GM06990 (cell line): ENCODE measurements at regions not wholly inside any gene's neighbourhood (a gene's known extent, or its start where the extent isn't known, plus 50 kb on each side); places are given as distances from the start of the nearest gene placed in this dataset.

Source experiments
- DNase-seq: peaks from one replicate; pipeline ENCODE4 v3.0.0-alpha.2; 2011; ENCODE audit not compliant: insufficient read length; ENCODE audit errors: extremely low read depth
- H3K27me3 ChIP-seq: replicated peaks from 2 replicates; pipeline ENCODE4 v1.6.0; 2011; ENCODE audit warnings: low read length; ENCODE audit not compliant: control insufficient read depth, insufficient read depth
- H3K36me3 ChIP-seq: 2 replicates; pipeline ENCODE4 v1.5.1; 2011; ENCODE audit warnings: low read length; ENCODE audit not compliant: control insufficient read depth, insufficient read depth
- H3K4me3 ChIP-seq: replicated peaks from 2 replicates; pipeline ENCODE4 v1.5.1; 2011; ENCODE audit warnings: low read depth, mild to moderate bottlenecking, control low read depth, low read length
- TF ChIP-seq, protein P1 (sequence below): IDR thresholded peaks from 2 replicates; pipeline ENCODE4 v1.5.1; 2011; ENCODE audit warnings: low read length, control low read depth, mild to moderate bottlenecking, inconsistent platforms; ENCODE audit not compliant: insufficient read depth, poor library complexity, severe bottlenecking

DNA sequence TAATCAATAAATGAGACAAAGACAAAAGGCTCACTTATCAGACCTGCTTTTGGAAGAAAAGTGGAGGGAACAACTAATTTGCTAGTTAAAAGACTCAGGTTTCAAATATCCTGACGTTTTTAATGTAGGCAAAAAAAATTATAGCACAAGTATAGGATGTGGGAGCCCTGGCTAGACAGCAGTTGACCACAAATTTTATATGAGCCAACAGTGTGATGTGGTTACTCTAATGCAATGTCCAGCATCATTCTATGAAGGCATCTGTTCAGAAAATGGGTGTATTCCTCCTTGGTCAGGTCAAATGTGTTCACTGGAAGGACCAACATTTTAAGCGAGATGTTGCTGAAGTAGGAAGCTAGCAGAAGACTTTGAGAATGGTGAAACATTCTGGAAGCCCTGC, 237.4 kb downstream of the MAP2K6 start:
- TF ChIP-seq, protein P1, sequence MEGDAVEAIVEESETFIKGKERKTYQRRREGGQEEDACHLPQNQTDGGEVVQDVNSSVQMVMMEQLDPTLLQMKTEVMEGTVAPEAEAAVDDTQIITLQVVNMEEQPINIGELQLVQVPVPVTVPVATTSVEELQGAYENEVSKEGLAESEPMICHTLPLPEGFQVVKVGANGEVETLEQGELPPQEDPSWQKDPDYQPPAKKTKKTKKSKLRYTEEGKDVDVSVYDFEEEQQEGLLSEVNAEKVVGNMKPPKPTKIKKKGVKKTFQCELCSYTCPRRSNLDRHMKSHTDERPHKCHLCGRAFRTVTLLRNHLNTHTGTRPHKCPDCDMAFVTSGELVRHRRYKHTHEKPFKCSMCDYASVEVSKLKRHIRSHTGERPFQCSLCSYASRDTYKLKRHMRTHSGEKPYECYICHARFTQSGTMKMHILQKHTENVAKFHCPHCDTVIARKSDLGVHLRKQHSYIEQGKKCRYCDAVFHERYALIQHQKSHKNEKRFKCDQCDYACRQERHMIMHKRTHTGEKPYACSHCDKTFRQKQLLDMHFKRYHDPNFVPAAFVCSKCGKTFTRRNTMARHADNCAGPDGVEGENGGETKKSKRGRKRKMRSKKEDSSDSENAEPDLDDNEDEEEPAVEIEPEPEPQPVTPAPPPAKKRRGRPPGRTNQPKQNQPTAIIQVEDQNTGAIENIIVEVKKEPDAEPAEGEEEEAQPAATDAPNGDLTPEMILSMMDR: no peak
- DNase-seq: no peak
- no peaks in the 10 kb centered on the region for H3K36me3 ChIP-seq
- no peak overlapping the region for H3K4me3 ChIP-seq
- no peaks in the 10 kb centered on the region for H3K27me3 ChIP-seq

DNA sequence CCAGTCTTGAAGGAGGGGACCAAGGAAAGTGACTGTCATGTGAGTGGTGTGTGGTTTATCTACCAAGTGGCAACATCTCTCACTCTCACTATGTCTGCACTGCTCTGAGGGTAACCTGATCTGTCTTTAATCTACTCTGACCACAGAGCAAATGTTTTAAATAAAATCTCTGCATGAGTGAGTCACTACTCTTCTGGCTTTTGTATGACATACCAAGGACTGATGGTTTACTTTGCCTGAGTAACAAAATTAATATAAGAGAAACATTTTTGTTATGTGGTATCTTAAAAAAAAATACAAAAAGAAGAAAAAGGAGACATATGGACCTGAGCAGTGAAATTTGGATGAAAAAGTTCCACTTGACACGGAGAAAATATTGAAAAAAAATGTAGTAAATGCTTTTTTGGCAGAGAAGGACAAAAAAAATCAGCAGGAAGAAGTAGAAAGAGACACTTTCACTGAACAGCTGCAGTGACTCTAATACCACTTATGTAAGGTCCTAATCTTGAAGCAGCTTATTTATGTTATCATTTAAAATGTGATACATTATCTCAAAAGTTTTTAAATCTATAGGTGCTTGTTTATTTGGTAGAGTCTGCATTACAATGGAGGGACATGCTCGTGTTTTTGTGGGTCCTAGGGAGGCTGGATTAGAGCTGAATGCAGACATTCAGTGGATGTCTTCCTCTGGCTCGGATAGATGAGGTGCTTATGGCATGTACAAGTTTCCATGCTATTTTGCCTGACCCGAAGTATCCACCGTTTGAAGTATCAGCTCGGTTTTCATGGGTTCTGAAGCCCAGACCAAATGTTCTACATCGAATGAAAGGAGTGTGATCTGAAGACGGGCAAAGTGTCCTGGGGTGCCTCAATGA, 240.7 kb downstream of the MAP2K6 start:
- no peaks in the 10 kb centered on the region for H3K27me3 ChIP-seq
- H3K36me3 ChIP-seq: no peaks in the 10 kb centered on the region
- TF ChIP-seq, protein P1: no peak
- no peak overlapping the region for H3K4me3 ChIP-seq
- DNase-seq: no peak

DNA sequence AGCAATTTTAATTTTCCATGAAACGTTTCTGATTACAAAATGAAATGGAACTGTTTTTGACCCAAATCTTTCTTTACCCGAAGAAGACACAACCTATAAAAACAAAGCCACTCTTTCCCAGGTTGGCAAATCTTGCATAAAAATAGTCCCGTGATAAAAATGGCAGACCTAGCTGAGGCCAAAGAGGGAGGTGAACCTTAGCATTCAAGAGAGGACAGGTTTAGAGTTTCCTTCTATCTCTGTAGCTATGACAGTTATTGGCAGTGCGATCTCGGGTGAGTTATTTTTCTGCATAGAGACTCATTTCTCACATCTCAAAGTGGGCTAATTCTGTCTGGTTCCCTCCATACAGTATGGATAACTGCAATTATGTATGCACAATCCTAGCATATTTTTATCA, 241.4 kb downstream of the MAP2K6 start:
- no peaks in the 10 kb centered on the region for H3K27me3 ChIP-seq
- H3K4me3 ChIP-seq: no peak overlapping the region
- no peaks in the 10 kb centered on the region for H3K36me3 ChIP-seq
- TF ChIP-seq, protein P1: no peak
- DNase-seq: no peak

DNA sequence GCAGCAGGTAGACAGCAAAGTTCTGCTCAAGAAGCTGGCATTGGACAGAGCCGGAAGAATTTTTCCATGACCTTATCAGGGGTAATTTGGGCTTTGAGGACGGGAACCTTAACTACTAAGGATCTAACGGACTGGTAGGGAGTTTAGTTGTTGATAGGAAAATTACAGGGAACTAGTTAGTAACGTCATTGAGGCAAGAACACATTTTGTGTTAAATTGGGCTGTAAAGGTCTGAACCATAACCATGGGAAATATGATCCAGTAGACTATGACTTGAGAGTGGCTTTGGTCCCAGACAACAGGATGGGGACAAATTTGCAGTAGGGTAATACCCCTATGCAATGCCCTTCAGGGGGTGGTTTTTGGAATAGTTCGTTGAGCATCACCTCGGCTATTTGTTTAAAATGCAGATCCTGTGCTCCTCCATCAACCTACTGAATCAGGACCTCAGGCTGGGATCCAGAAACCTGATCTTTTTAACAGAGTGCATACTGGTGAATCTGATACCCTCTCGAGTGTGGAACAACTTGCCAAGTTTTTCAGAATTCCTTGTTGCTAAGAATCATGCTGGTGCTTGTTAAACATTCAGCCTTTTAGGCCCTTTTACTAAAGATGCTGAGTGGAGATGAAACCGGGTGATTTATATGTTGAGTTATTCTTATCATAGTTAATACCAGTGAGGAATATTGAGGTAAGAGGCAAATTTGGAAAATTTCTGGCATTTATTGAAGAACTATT, 255.1 kb downstream of the MAP2K6 start:
- TF ChIP-seq, protein P1: no peak
- H3K27me3 ChIP-seq: no peaks in the 10 kb centered on the region
- no peak for DNase-seq
- H3K4me3 ChIP-seq: no peak overlapping the region
- H3K36me3 ChIP-seq: no peaks in the 10 kb centered on the region

DNA sequence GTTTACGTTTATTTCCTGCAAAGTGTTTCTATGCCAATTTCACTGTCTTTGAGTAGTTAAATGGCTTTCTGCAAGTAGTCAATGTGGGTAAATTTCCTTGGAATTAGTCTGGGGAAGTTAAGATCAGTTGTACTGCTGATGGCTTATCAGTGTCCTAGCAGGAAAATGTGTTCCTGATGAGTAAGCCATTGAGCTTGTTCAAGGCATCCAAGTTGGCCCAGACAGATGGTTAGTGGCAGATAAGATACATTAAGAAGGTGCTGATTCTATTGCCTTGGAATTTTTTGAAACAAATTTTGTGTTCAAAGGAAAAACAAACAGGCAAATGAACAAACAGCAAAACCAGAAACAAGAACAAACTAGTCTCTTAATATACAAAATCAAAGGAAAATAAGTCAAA, 258.4 kb downstream of the MAP2K6 start:
- Histone ChIP-seq H3K4me3 (no peak overlapping the region), H3K27me3 (no peaks in the 10 kb centered on the region), H3K36me3 (no peaks in the 10 kb centered on the region)
- DNase-seq: no peak
- TF ChIP-seq, protein P1: no peak
